Endothelial cell of umbilical vein (primary cell): ENCODE measurements at regions not wholly inside any gene's neighbourhood (a gene's known extent, or its start where the extent isn't known, plus 50 kb on each side); places are given as distances from the start of the nearest gene placed in this dataset.

Experiments
- BruUV-seq: library from RNA; stranded (reverse); fragments of 400-500 nt; replicated peaks from 2 replicates; lab custom pipeline; 2021; lab: Mats Ljungman, UMichigan
- CTCF ChIA-PET: fragments of 300-600, 350-600 bp; sonication (Branson Sonifier 250); formaldehyde crosslinking; loops from one replicate; lab custom pipeline; 2021; ENCODE audit warnings: antibody characterized with exemption, inconsistent platforms; lab: Charles Lee
- POLR2A ChIA-PET: fragments of 300-600, 350-600 bp; sonication (Branson Sonifier 250); formaldehyde crosslinking; loops from one replicate; lab custom pipeline; 2021; ENCODE audit warnings: antibody characterized with exemption, inconsistent platforms; lab: Charles Lee
- DNase-seq: peaks from one replicate; pipeline ENCODE4 v3.0.0-alpha.2; 2011; ENCODE audit warnings: low read depth, low spot score
- FAIRE-seq: peaks from 2 replicates; lab custom pipeline; 2011; peaks lifted over from hg19 to GRCh38; lab: Jason Lieb, UNC
- H2AFZ ChIP-seq: 2 replicates; pipeline ENCODE4 v1.6.0; 2012; ENCODE audit warnings: low read depth, low read length, control low read depth, inconsistent platforms
- H3K27ac ChIP-seq: 2 replicates; pipeline ENCODE4 v1.5.1; 2011; ENCODE audit warnings: low read depth, mild to moderate bottlenecking, control low read depth, low read length, moderate library complexity; ENCODE audit not compliant: insufficient read depth
- H3K27me3 ChIP-seq, 2 experiments: 2 replicates each; pipeline versions ENCODE4 v1.6.0 to v1.6.1; 2011; ENCODE audit warnings: low read length in 2 of 2, mixed read lengths in 1 of 2; ENCODE audit not compliant: control insufficient read depth in 2 of 2, insufficient read depth in 2 of 2
- H3K36me3 ChIP-seq, 2 experiments: 2 replicates in 1 of 2; 3 replicates in 1 of 2; pipeline ENCODE4 v1.5.1; 2011; ENCODE audit warnings: low read length in 2 of 2, mild to moderate bottlenecking in 1 of 2, moderate library complexity in 1 of 2; ENCODE audit not compliant: control insufficient read depth in 2 of 2, insufficient read depth in 2 of 2; ENCODE audit errors: extremely low read depth in 1 of 2
- H3K4me1 ChIP-seq: 3 replicates; pipeline ENCODE4 v1.5.1; 2011; ENCODE audit warnings: mild to moderate bottlenecking, low read length; ENCODE audit not compliant: control insufficient read depth, insufficient read depth; ENCODE audit errors: extremely low read depth
- H3K4me2 ChIP-seq: 2 replicates; pipeline ENCODE4 v1.6.1; 2011; ENCODE audit warnings: low read length, control low read depth, mixed read lengths; ENCODE audit not compliant: insufficient read depth
- H3K4me3 ChIP-seq, 3 experiments: fragments of 200-600 bp in 1 of 3; sonication (generic), shearing (Covaris generic) in 1 of 3; replicated peaks in 1 of 3; 2 replicates each; pipeline ENCODE4 v1.5.1; 2011 to 2016; ENCODE audit warnings: control low read depth in 3 of 3, low read length in 3 of 3, mild to moderate bottlenecking in 2 of 3, inconsistent platforms in 1 of 3, low read depth in 1 of 3, moderate library complexity in 1 of 3; ENCODE audit not compliant: insufficient read depth in 1 of 3
- H3K79me2 ChIP-seq: 2 replicates; pipeline ENCODE4 v1.6.0; 2012; ENCODE audit warnings: low read length, inconsistent platforms; ENCODE audit not compliant: control insufficient read depth, insufficient read depth
- H3K9ac ChIP-seq: replicated peaks from 2 replicates; pipeline ENCODE3; 2011; ENCODE audit warnings: low read length, control low read depth; ENCODE audit not compliant: insufficient read depth; ENCODE audit errors: extremely low read depth
- H3K9me1 ChIP-seq: replicated peaks from 3 replicates; pipeline ENCODE4 v1.6.0; 2011; ENCODE audit warnings: mild to moderate bottlenecking, low read length; ENCODE audit not compliant: control insufficient read depth, insufficient read depth; ENCODE audit errors: extremely low read depth
- H3K9me3 ChIP-seq: replicated peaks from 2 replicates; pipeline ENCODE4 v1.5.1; 2012; ENCODE audit warnings: low read length, inconsistent platforms; ENCODE audit not compliant: control insufficient read depth, insufficient read depth
- H4K20me1 ChIP-seq: replicated peaks from 2 replicates; pipeline ENCODE3; 2011; ENCODE audit warnings: mild to moderate bottlenecking, low read length; ENCODE audit not compliant: control insufficient read depth, insufficient read depth; ENCODE audit errors: extremely low read depth
- CTCF ChIP-seq, 2 donors: IDR thresholded peaks; 1 replicate in 1 of 2; 2 replicates in 1 of 2; pipeline ENCODE4 v1.5.1; 2011; ENCODE audit warnings: low read length in 2 of 2, mild to moderate bottlenecking in 2 of 2, moderate library complexity in 2 of 2, control low read depth in 1 of 2, inconsistent platforms in 1 of 2, low read depth in 1 of 2; ENCODE audit not compliant: insufficient read depth in 1 of 2; ENCODE audit errors: extremely low read depth in 1 of 2
- EZH2 ChIP-seq: IDR thresholded peaks from 2 replicates; pipeline ENCODE4 v1.6.1; 2012; ENCODE audit warnings: borderline replicate concordance, low read depth, mild to moderate bottlenecking, moderate library complexity, low read length, inconsistent platforms; ENCODE audit not compliant: severe bottlenecking
- FOS ChIP-seq: IDR thresholded peaks from 2 replicates; pipeline ENCODE4 v1.6.1; 2011; ENCODE audit warnings: mild to moderate bottlenecking, low read length, moderate library complexity, borderline replicate concordance; ENCODE audit not compliant: insufficient read depth
- GATA2 ChIP-seq: IDR thresholded peaks from 2 replicates; pipeline ENCODE4 v1.7.0; 2011; ENCODE audit warnings: low read depth, mild to moderate bottlenecking, moderate library complexity, mixed read lengths, low read length; ENCODE audit not compliant: insufficient read length, insufficient read depth
- JUN ChIP-seq: IDR thresholded peaks from 2 replicates; pipeline ENCODE4 v1.6.1; 2011; ENCODE audit warnings: borderline replicate concordance, low read depth; ENCODE audit not compliant: insufficient read length, insufficient read depth
- MAX ChIP-seq: IDR thresholded peaks from 2 replicates; pipeline ENCODE4 v1.6.1; 2011; ENCODE audit not compliant: insufficient read depth, insufficient read length
- MYC ChIP-seq: IDR thresholded peaks from one replicate; pipeline ENCODE4 v1.6.1; 2011; ENCODE audit warnings: mild to moderate bottlenecking, low read depth, low read length
- POLR2A ChIP-seq: IDR thresholded peaks from 2 replicates; pipeline ENCODE4 v1.6.1; 2012; ENCODE audit warnings: low read depth, mild to moderate bottlenecking, control low read depth, low read length
- POLR2AphosphoS5 ChIP-seq: IDR thresholded peaks from 2 replicates; pipeline ENCODE4 v1.6.1; 2012; ENCODE audit warnings: low read depth, mild to moderate bottlenecking, control low read depth, low read length, moderate library complexity; ENCODE audit not compliant: insufficient read depth
- dilution Hi-C: fragments of 300-500 bp; cut with MboI; formaldehyde crosslinking; loops from one replicate; pipeline ENCODE4 v1.15.0; 2019; ENCODE audit warnings: low sequenced_read_pairs; ENCODE audit not compliant: extremely low pct_ligation_motif_present
- intact Hi-C: fragments of 100-400 bp; cut with micrococcal nuclease; formaldehyde crosslinking; loops from one replicate; pipeline ENCODE4 v1.10.0; 2022

DNA sequence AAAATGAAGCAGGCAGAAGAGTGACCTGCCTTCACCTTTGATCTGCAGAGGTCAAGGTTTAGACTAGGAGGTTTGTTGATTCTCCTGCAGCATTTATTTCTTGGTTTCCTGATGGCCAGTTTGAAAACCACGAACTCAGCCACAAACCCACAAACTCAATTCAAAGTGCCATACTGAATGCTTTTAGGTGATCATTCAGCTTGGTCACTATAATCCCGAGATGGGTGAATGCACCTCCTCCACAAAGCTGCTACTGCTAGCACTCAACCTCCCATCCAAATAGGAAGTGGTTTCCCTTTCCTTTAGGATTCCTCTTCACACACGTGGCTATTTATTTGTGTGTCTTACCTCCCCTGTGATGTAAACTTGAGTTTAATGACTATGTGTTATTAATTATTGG lies 225.2 kb downstream of the MID1 start:
- no peak overlapping the region for H3K27ac ChIP-seq
- H3K9me3 ChIP-seq, result no peaks in the 10 kb centered on the region
- TF ChIP-seq FOS (no peak), MYC (no peak), CTCF (IDR thresholded peaks at IDR 0.05; ENCODE audit: extremely low read depth in 1 of 2, insufficient read depth in 1 of 2, low read depth in 1 of 2, low read length in 2 of 2) (no peak), EZH2 (no peak), JUN (no peak), GATA2 (no peak), MAX (no peak), POLR2AphosphoS5 (no peak), POLR2A (no peak)
- intact Hi-C loops (no loop called here), dilution Hi-C loops (no loop called here)
- POLR2A ChIA-PET, result no interaction called here
- no peaks in the 10 kb centered on the region for H3K36me3 ChIP-seq
- H3K4me1 ChIP-seq, result no peaks in the 10 kb centered on the region
- no TSS peak for BruUV-seq
- no peaks in the 10 kb centered on the region for H3K9me1 ChIP-seq
- no peaks in the 10 kb centered on the region for H4K20me1 ChIP-seq
- CTCF ChIA-PET, result no interaction called here
- no peaks in the 10 kb centered on the region for H3K79me2 ChIP-seq
- no peak overlapping the region for H3K9ac ChIP-seq
- H3K4me2 ChIP-seq, result no peak overlapping the region
- DNase-seq, result no peak
- no peaks in the 10 kb centered on the region for H3K27me3 ChIP-seq
- no peak overlapping the region for H2AFZ ChIP-seq
- H3K4me3 ChIP-seq, result no peak overlapping the region
- FAIRE-seq, result no peak
